DND-41 (cell line): ENCODE measurements at regions not wholly inside any gene's neighbourhood (a gene's known extent, or its start where the extent isn't known, plus 50 kb on each side); places are given as distances from the start of the nearest gene placed in this dataset.

Source experiments
- ATAC-seq: fragments of 200-7000 bp; cut with Tn5 transposase; 3 replicates; pipeline ENCODE4 v1.9.1; 2021; ENCODE audit warnings: low read depth; ENCODE audit not compliant: insufficient read depth
- DNase-seq: peaks from one replicate; pipeline ENCODE4 v3.0.0-alpha.2; 2020
- H2AFZ ChIP-seq: 2 replicates; pipeline ENCODE4 v1.6.0; 2012; ENCODE audit warnings: low read depth, low read length
- H3K27ac ChIP-seq: 2 replicates; pipeline ENCODE4 v1.5.1; 2012; ENCODE audit warnings: low read length, inconsistent platforms
- H3K27me3 ChIP-seq: fragments of 200-600 bp; sonication (generic); 2 replicates; pipeline ENCODE4 v1.6.0; 2012; ENCODE audit warnings: low read length, mild to moderate bottlenecking, inconsistent platforms; ENCODE audit not compliant: insufficient read depth, poor library complexity
- H3K36me3 ChIP-seq: 2 replicates; pipeline ENCODE4 v1.5.1; 2012; ENCODE audit warnings: low read length, inconsistent platforms; ENCODE audit not compliant: insufficient read depth
- H3K4me1 ChIP-seq: 2 replicates; pipeline ENCODE4 v1.5.1; 2012; ENCODE audit warnings: mild to moderate bottlenecking, low read length; ENCODE audit not compliant: insufficient read depth
- H3K4me2 ChIP-seq: 2 replicates; pipeline ENCODE4 v1.6.0; 2012; ENCODE audit warnings: mild to moderate bottlenecking, moderate library complexity, low read length, inconsistent platforms; ENCODE audit not compliant: insufficient read depth
- H3K4me3 ChIP-seq, 2 experiments: fragments of 200-600 bp in 1 of 2; shearing (Covaris generic) in 1 of 2; 2 replicates each; pipeline ENCODE4 v1.5.1; 2012 to 2016; ENCODE audit warnings: inconsistent platforms in 2 of 2, low read length in 2 of 2, mild to moderate bottlenecking in 2 of 2, low read depth in 1 of 2, moderate library complexity in 1 of 2
- H3K79me2 ChIP-seq: 2 replicates; pipeline ENCODE4 v1.6.0; 2012; ENCODE audit warnings: low read length, inconsistent platforms; ENCODE audit not compliant: insufficient read depth
- H3K9ac ChIP-seq: 2 replicates; pipeline ENCODE4 v1.6.0; 2012; ENCODE audit warnings: low read depth, mild to moderate bottlenecking, inconsistent platforms, low read length, moderate library complexity
- H3K9me3 ChIP-seq: 2 replicates; pipeline ENCODE4 v1.5.1; 2012; ENCODE audit warnings: low read length, moderate library complexity, mild to moderate bottlenecking, inconsistent platforms; ENCODE audit not compliant: insufficient read depth, severe bottlenecking
- H4K20me1 ChIP-seq: 2 replicates; pipeline ENCODE4 v1.6.0; 2012; ENCODE audit warnings: low read length; ENCODE audit not compliant: insufficient read depth
- CTCF ChIP-seq: IDR thresholded peaks from 2 replicates; pipeline ENCODE4 v1.5.1; 2012; ENCODE audit warnings: borderline replicate concordance, low read length, moderate library complexity, mild to moderate bottlenecking; ENCODE audit not compliant: poor library complexity, severe bottlenecking; ENCODE audit errors: extremely low read depth
- EZH2 ChIP-seq: IDR thresholded peaks from 3 replicates; pipeline ENCODE4 v1.6.1; 2012; ENCODE audit warnings: borderline replicate concordance, low read depth, mild to moderate bottlenecking, moderate library complexity, low read length, inconsistent platforms; ENCODE audit not compliant: severe bottlenecking

GRCh38 chr2:195029804-195030654, 627.0 kb upstream of the SLC39A10 start:
- DNase-seq (no peak), ATAC-seq (no peak)
- Histone ChIP-seq H3K79me2 (no peaks in the 10 kb centered on the region), H3K36me3 (no peaks in the 10 kb centered on the region), H3K4me3 (no peak overlapping the region), H2AFZ (no peak overlapping the region), H4K20me1 (no peaks in the 10 kb centered on the region), H3K27ac (no peak overlapping the region), H3K27me3 (no peaks in the 10 kb centered on the region), H3K4me2 (no peak overlapping the region), H3K9me3 (no peaks in the 10 kb centered on the region), H3K9ac (no peak overlapping the region), H3K4me1 (peaks cover 10% of the 10 kb centered on the region)
- no peak for TF ChIP-seq CTCF
- TF ChIP-seq EZH2: no peak

GRCh38 chr2:195027947-195028346, 629.1 kb upstream of the SLC39A10 start:
- Histone ChIP-seq H3K27me3 (no peaks in the 10 kb centered on the region), H3K27ac (no peak overlapping the region), H3K9me3 (no peaks in the 10 kb centered on the region), H3K79me2 (no peaks in the 10 kb centered on the region), H3K9ac (no peak overlapping the region), H2AFZ (no peak overlapping the region), H3K4me1 (peaks cover 10% of the 10 kb centered on the region), H3K4me3 (no peak overlapping the region), H4K20me1 (no peaks in the 10 kb centered on the region), H3K4me2 (no peak overlapping the region), H3K36me3 (no peaks in the 10 kb centered on the region)
- DNase-seq (no peak), ATAC-seq (peak; percentile 22; the same call in 1 of the 3 replicates)
- no peak for TF ChIP-seq CTCF
- no peak for TF ChIP-seq EZH2

- no peak overlapping the region for H3K27ac ChIP-seq
- no peaks in the 10 kb centered on the region for H4K20me1 ChIP-seq
- ATAC-seq (peak; percentile 86), DNase-seq (peak; percentile 49)
- H3K9ac ChIP-seq: no peak overlapping the region
- H3K4me2 ChIP-seq: no peak overlapping the region
- H3K27me3 ChIP-seq: no peaks in the 10 kb centered on the region
- H2AFZ ChIP-seq: no peak overlapping the region
- no peak for TF ChIP-seq CTCF
- no peak for TF ChIP-seq EZH2
- H3K9me3 ChIP-seq: no peaks in the 10 kb centered on the region
- H3K4me1 ChIP-seq: peaks cover 10% of the 10 kb centered on the region
- H3K79me2 ChIP-seq: no peaks in the 10 kb centered on the region
- no peaks in the 10 kb centered on the region for H3K36me3 ChIP-seq
- no peak overlapping the region for H3K4me3 ChIP-seq
Measured at GRCh38 chr2:195026261-195026660, 630.8 kb upstream of the SLC39A10 start.
